HepG2 (cell line): ENCODE measurements at regions not wholly inside any gene's neighbourhood (a gene's known extent, or its start where the extent isn't known, plus 50 kb on each side); places are given as distances from the start of the nearest gene placed in this dataset.

ENCODE experiments used
- AGO1 ChIP-seq: fragments of 200-400 bp; formaldehyde crosslinking; IDR thresholded peaks from 2 replicates; pipeline ENCODE4 v1.6.1; 2017; ENCODE audit warnings: mild to moderate bottlenecking, low read depth, low read length, moderate library complexity; ENCODE audit not compliant: poor library complexity, severe bottlenecking
- JUND ChIP-seq: sonication (generic); formaldehyde crosslinking; IDR thresholded peaks from 2 replicates; pipeline ENCODE4 v1.8.0; 2022; ENCODE audit warnings: mild to moderate bottlenecking, missing genetic modification reagents

GRCh38 chr14:90461425-90461824, 64.6 kb downstream of the CALM1 start:
- TF ChIP-seq JUND (CRISPR knock-in tag) (no peak), AGO1 (no peak)
